Stimulated activated CD4-positive, alpha-beta T cell treated with anti-CD3 and anti-CD28 coated beads, Interleukin-4, amount 100 ng/mL, for 4 hours (primary cell): ENCODE measurements at regions not wholly inside any gene's neighbourhood (a gene's known extent, or its start where the extent isn't known, plus 50 kb on each side); places are given as distances from the start of the nearest gene placed in this dataset.

Source experiments
- DNase-seq, 2 experiments: peaks; one replicate each; pipeline ENCODE4 v3.0.0-alpha.2; 2020

DNA sequence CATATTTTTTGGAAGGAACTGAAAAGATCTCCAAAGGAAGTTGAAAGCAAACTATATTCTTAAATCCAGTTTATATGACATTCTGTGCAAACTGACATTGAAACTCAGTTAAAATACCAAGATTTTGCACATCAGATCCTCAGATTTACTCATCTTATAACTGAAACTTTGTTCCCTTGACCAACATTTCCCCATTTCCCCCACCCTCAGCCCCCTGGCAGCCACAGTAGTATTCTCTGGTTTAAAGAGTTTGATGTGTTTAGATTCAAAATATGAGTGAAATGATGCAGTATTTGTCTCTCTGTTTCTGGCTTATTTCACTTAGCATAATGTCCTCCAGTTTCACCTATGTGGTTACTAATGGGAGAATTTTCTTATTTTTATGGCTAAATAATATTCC is 99.2 kb upstream of the ITGA4 start:
- no peak for DNase-seq

DNA sequence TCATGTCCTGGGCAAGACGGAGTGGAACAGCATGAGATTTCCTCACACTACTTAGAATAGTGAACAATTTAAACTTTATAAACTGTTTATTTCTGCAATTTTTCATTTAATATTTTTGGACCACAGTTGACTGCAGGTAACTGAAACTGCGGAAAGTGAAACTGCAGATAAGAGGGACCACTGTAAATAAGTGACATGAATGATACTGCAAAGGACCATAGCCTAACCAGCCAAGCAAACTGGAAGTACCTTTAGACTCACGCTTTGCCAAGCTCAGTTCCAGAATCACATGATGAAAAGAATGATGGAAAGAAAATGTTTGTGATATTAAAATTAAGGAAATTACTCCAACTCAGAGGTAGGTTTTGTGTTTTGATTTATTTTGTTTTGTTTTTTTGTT is 94.6 kb upstream of the ITGA4 start:
- DNase-seq, result no peak

DNA sequence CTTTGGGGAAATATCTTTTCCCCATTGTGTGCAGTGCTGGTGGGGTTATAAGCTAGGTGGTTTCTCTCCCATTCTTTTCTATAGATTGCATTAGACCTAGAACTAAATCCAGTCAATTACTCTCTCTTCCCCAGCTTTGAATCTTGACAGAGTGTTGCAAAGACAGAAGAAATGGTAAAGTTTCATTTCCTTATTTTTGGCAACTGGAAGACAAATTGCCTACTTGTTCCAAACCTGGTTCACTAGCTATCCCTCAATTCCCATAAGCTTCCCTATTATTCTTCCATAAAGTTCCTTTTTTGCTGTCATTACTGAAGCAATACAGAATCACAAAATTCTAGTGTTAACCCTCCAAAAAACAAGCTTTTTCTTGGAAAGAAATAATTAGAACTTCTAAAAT is 94.0 kb upstream of the ITGA4 start:
- DNase-seq, result no peak

DNA sequence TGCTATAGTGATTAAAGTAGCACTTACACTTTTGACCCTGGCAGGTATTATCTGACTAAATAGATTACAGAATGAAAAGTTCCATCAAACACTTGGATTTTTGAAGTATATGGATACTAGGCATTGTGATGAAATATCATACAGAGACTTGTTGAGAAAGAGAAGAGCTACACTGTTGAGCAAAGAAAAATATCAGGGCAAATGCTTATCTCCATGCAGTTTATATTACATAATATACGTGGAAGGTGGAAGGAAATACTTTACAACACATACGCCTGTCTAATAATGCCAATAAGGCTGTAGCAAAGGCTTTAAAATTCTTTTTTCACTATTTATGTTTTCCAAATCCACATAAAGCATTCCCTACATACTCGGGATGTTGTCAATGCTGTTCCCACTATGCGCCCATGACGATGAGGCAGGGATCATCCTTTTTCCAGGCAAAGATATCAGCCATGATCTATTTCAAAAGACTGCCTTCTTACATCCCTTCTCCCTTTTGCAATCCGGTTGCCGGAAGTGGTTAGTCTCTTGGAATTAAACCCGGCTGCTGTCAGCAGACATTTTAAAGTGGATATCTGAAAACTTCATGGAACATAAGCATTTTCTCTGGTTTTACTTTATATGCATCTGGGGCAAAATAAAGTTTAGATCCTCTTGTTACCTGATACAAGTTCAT is 92.6 kb upstream of the ITGA4 start:
- DNase-seq, result no peak

DNA sequence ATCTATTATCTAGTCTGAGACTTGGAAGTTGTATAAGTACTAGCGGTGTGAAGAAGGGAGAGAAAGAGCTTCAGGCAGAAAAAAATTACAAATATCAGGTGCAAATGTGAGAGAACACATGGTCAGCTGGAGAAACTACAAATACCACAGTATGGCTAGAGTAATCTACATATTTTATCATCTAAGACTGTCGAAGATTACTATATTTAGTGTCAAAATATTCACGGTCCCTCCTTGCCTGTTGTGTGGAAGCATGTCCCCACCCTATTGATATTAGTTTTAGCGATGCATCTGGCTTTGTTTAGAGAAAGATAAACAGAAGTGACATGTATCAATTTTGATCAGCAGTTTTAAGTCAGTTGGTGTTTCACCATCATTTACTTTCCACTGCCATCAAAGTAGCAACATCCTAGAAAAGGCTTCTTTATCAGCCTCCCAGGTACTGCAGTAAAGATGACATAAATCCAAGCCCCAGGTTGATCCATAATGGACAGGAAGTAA is 90.5 kb upstream of the ITGA4 start:
- no peak for DNase-seq

DNA sequence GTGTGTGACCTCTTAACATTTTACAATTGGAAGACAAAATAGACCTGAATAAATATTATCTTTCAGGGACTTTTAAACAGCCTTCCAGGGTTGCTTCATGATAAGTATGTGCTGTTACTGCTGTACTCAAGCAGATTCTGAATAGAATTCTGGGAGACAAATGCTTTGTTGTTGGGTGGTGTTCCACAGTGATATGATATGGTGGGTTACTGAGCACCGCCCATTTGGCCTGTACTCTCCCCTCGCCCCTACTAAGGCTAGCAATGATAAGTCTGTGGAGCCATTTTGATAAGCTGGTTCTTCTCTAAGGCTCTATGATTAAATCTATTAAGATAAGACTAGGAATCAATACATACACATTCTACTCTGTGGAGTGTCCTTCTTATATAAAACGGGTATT is 89.8 kb upstream of the ITGA4 start:
- no peak for DNase-seq

DNA sequence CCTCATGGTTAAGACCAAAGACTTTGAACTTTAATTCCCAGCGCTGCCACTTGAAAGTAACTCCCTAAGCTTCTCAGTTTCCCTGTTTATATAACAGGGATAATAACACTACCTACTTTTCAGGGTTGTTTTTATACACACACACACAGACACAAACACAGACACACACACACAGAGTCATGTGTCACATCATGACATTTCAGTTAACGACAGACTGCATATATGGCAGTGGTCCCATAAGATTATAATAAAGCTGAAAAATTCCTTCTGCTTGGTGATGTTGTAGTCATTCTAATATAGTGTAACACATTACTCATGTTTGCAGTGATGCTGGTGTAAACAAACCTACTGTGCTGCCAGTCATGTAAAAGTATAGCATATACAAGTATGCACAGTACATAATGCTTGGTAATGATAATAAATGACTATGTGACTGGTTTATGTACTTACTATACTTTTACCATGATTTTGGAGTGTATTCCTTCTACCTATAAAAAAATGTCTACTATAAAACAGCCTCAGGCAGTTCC is 89.2 kb upstream of the ITGA4 start:
- no peak for DNase-seq

DNA sequence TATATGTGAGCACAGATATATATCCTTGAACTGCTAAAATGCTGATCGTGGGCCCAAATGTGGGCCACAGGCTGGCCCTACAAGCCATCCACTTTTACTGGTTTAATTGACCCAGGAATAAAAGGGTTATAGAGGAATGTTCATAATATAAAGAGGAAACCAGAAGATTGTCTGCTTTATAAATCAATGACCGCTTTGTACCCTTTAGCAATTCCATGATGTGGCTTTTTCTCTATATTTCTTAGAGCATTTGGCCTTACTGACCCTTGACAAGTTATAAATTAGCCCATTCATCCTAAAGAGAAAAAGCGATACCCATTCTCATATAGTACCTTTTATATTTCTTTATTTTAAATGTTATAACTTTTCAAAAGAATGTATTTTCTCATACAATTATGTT is 87.1 kb upstream of the ITGA4 start:
- DNase-seq, result no peak

DNA sequence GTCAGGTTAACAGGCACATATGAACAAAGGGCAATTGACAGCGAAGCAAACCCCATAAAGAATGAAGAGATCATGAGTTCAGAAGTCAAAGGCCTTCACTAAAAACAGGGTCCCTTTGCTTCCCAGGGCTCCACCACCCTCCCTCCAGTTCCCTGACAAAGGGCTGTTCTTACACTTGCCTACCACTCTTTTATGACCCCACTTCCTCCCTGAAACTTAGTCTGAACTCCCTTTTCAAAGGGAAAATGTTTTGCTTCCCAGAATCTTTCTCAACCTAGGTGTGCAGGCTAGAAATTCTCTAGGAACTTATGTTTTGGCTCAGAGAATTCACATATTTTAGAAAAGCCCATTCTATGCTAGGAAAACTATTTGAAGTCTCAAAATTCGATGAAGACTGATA is 86.0 kb upstream of the ITGA4 start:
- DNase-seq, result no peak

DNA sequence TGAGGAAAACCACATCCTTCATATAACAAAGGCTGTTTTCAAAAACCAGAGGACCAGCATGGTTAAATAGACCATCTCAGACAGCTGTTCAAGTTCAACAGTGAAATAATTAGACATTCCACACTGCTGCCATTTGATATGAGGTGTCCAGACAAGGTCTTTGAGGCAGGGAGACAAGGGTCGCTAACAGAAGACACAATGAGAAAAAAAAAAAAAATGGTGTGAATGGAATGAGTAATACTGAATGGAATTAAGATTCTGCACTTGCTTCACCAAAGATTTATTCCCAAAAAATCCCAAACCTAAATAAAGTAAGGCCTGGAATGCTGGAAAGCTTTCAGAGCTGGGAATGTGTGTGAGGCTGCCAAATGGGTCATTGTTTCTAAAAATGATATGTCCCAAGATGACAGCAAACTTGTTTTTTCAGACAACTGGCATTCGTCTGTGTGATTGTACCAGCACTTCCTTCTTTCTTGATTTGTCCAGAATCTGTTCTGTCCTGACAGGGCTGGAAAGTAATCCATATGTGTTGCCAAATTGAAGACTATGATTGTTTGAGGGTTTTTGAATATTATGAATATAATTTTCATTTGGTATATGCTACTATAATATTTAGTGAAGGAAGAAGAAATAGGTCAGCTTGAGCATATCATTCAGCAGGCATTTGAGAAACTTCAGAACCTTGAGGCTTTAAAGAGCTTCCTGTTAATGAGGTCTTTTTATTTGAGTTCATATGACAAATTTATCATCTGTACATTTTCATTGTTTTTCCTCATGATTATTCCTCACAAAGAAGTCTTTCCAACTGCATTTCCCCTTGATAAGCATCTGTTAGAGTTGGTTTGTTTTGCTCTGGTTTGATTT is 85.2 kb upstream of the ITGA4 start:
- no peak for DNase-seq

DNA sequence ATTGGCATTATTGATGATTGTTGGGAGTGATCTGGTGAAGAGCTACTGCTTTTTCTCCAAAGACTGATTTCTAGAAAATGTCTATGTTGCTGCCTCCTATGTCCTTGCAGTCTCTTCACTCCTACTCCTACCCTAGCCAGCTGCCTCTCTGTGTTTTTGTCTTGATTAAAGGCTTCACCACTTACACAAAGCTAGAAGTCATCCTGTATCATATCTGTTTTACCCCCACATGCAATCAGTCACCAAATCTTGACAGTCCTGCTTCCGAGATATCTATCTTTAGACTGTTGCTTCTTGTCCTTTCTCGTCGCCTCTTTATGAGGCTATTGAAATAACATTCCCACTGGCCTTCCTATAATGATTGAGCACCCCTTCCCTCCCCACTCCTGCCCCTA is 84.5 kb upstream of the ITGA4 start:
- no peak for DNase-seq

DNA sequence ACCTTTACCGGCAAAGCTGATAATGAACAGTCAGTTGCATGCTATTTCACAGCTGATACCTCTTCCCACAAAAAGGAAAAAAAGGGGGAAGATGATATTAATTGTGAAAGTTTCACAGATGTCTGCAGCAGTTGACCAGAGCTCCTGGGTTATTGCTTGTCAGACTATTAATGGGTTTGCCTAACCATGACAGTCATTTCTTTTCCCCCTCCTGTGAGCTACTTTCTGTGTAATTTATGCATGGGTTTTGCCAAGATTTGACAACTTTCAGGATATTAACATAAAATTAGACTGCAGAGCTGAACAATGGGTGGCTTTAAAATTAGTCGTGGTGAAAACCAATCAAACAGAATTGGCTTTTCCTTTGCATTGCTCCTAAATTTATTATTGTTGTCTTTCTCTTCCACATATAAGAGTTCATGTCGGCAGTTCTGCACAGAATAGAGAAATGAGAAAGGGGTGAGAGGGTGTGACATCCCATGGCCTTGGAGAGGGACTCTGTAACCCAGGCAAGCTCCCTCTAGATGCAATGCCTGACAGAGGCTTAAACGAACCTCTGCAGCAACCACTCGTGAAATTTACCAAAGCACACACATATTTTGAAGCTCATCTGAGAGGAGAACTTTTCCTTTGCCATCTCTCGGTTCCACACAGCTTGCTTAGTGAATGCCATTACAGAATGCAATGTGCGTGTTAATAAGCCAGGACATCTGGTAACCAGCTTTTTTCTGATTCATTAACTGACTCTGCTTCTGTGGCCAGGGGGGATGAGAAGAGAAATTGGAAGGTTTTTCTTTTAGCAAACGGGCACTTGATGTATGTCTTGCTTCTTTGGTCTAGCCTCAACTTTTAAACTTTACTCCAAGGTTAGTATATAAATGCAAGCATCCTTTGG is 82.2 kb upstream of the ITGA4 start:
- DNase-seq, result no peak

DNA sequence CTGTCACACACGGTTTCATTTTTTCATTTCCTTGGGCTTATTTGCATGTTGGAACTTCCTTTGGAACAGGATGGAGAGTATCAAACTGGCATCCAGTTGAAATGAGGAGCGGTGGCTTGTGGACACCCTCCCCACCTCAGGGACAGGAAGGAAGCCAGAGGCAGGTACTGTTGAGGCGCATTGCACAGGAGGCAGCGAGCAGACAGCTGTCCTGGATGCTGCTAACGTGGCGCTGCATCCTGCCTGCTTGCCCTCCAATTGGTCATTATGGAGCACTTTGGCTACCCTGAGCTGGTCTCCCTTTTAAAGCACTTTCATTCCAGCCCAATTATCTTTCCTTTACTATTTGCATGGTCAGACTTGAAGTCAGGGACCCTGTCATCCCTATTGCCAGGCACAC is 80.7 kb upstream of the ITGA4 start:
- no peak for DNase-seq

DNA sequence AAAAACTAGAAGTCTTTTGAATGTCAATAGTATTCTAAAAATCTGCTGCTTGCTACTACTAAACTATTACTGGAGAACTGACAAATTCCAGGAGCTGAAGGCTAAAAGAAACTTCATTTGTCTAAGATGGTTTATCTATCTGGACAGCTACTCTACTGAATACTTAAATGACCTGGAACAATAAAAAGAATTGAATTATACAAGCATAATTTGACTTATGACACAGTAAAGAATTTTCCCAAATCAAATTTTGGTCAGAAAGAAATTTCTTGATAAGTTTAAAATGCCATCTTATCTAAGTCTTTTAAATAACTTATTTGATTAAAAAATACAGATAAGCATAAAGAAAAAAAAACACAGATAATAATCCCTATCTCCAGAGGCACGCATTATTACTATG is 80.2 kb upstream of the ITGA4 start:
- DNase-seq, result no peak

DNA sequence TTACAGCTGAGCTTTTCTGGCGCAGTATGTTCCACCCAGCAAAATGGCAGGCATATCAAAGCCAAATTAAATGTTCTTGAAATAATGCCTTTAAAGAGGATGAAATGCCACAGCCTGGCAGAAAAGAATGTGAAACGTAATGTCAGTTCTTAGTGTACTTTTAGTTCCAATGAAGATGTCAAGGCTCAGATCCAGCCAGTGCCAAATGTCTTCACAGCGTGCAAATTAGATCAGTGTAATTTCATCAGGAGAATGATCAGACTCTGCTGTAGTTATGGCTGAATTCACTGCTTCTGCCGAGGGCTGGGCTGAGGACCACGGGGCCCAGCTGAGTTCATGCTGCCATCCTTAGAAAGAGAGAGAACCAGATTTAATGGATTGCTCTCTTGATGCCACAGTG is 78.7 kb upstream of the ITGA4 start:
- no peak for DNase-seq

DNA sequence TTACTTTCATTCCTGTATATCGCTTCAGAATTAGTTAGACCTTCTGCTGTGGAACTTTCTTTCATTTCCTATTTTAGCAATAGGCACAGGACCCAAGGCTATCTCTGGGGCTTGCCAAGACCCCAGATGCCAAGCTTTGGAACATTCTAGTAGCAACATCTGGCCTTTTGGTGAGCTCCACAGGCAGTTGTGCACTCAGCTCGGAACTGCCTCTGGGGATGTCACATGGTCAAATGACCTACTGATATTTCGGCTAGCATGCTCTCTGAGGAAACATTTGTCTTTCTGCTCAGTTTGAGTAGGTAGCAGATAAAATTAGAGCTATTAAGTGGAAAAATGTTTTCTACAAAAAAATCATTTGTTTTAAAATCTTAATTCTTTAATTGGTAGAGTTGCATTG is 76.6 kb upstream of the ITGA4 start:
- no peak for DNase-seq

DNA sequence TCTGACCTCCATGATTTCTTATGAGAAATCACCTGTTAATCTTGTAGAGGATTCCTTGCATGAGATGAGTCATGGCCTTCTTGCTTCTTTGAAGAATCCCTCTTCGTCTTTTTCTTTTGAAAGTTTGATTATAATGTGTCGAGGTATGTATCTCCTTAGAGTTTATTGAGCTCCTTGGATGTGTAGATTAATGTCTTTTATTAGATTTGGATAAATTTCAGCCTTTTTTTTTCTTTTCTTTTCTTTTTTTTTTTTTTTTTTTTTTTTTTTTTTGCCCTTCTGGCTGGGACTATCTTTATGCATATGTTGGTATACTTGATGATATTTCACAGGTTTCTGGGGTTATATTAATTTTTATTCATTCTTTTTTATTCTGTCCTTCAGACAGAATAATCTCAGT is 72.3 kb upstream of the ITGA4 start:
- DNase-seq, result no peak

DNA sequence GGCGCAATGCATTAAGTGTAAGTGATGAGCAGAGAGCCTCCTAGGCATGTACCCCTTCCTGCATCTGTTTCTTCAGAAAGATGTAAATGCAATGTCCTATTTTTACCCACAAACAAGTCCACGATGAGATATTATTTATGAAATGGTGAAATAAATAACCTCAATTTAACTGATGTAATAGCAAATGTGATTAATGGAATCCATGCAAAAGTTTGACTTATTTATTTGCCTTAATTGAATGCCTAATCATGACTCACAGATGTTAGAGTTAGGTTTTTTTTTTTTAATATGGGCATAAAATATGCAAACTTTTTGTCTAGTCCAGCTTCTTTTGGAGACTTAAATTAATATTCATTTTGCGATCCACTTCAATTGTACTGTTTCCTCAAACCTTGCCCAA is 67.7 kb upstream of the ITGA4 start:
- no peak for DNase-seq

DNA sequence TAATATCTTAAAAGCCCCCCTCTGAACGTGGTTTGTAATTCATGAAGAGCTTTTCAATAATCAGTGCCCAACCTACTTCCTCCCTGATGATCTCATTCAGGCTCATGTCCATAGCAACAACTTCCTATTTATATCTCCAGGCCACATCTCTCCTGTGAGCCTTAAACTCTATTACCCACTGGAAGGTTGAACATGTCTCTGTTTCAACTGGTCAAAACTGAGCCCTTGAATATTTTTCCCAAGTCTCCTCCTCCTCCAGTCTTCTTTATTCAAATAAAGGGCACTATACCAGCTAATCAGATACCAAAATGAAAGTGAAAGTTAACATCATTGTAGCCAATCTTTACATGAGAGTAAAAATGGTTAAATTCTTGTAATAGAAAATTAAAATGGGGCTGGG is 63.7 kb upstream of the ITGA4 start:
- DNase-seq, result no peak

DNA sequence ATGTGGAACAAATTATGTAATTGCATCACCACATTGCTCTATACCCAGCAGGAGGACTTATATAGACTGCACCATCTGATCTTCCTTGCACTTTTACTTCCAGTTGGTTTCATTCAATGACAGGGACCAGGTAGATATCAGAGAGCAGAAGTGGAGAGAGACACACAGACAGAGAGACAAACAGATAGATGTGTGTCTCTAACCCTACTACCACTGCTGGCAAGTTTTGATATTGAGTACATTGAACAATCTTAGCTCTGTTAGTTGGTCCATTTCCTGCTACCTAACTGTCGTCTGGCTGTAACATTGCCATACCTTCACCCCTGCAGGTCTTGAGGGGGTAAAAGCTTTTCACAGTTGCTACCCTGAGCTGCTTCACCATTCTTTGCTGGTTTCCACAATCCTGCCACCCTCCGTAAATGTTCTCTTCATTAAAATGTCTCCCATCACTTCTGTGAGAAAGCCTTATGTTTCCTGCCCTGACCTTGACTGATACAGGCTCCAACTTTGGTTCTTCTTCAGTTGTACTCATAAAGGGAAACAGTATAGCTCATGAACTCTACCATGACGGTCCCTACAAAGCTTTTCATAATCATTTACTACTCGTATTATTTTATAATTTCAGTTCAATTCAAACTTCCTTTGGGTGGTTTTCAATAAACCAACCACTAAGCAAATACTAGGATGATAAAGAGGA is 62.3 kb upstream of the ITGA4 start:
- DNase-seq, result no peak

DNA sequence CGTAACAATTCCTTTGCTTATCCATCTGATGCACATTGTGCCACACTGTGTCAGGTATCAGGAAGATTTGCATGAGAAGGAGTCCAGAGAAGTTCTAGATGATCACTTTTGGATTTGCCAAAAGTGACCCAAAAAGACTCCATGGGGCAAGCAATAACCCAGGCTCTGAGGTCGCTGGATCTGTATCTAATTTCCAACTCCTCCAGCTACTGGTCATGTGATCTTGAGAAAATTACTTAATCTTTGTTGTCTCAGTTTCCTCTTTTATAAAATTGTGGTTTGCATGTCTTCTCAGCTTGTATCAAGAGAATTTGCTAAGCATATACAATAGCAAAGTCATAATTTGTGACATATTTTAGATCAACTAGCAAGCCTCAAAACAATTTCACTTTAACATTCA is 61.3 kb upstream of the ITGA4 start:
- DNase-seq, result no peak

DNA sequence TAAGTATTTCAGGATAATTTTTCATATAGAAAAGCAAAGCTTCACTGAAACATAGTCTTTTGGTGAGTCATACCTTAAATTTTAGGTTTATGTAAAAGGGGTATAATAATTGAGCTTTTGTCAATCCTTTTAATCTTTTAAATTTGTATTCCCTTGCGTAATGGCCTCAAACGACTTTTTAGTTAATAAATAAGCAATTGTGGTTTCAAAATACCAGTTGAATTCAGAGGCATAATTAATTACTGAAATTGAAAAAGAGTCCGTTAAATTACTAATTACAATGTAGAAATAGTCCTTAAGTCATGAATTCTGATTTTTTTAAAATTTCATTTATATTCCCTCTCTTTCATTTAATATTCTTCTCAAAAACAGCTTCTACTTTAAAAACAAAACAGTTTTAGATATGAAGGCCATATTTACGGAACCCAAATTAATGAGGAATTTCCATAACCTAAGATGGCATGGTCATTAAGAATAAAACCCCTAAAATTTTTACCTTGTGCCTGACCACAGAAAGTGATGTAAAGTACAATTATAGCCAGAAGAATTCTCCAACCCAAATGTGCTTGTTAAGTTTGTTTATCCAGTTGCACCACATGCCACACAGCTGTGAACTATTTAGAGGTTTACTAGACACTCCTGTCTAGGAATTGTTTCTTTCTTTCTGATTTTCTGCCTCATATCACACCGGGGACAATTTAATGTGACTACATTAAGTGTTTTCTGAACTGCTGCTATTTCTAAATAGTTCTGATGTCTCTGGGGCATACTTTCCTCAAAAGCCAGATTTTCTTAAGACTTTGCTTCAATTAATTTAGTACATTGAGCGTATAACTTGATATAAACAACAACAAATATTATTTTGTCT is 60.7 kb upstream of the ITGA4 start:
- DNase-seq, result no peak
